ENCODE measurements at regions not wholly inside any gene's neighbourhood (a gene's known extent, or its start where the extent isn't known, plus 50 kb on each side); places are given as distances from the start of the nearest gene placed in this dataset.
"Not testable (repeated sequence)": the region's sequence is repeated elsewhere in the genome, so short reads cannot be mapped to it uniquely, and the experiment has no call there.

GRCh38 chr5:68115584-68115983, 100.0 kb upstream of the PIK3R1 start:
- DNase-seq (ENCODE audit: low spot score) = no peak

GRCh38 chr5:68114378-68115040, 101.0 kb upstream of the PIK3R1 start:
- peak; percentile 85 for DNase-seq (ENCODE audit: low spot score)

GRCh38 chr5:68112658-68113057, 102.9 kb upstream of the PIK3R1 start:
- no peak for DNase-seq (ENCODE audit: low spot score)

- DNase-seq (ENCODE audit: low spot score) = no peak
These were observed 104.7 kb upstream of the PIK3R1 start for GRCh38 chr5:68110894-68111293.

GRCh38 chr5:68110264-68110663, 105.3 kb upstream of the PIK3R1 start:
- DNase-seq (ENCODE audit: low spot score) = no peak

GRCh38 chr5:68104217-68104616, 111.3 kb upstream of the PIK3R1 start:
- not testable (repeated sequence) for DNase-seq (ENCODE audit: low spot score)

GRCh38 chr5:68103297-68103696, 112.3 kb upstream of the PIK3R1 start:
- not testable (repeated sequence) for DNase-seq (ENCODE audit: low spot score)

GRCh38 chr5:68099327-68099726, 116.2 kb upstream of the PIK3R1 start:
- no peak for DNase-seq (ENCODE audit: low spot score)

GRCh38 chr5:68093455-68094159, 121.9 kb upstream of the PIK3R1 start:
- DNase-seq (ENCODE audit: low spot score) = no peak

- peak; percentile 62 for DNase-seq (ENCODE audit: low spot score)
These were observed 127.3 kb upstream of the PIK3R1 start for GRCh38 chr5:68088302-68088701.

GRCh38 chr5:68087866-68088265, 127.7 kb upstream of the PIK3R1 start:
- no peak for DNase-seq (ENCODE audit: low spot score)

- DNase-seq (ENCODE audit: low spot score) = peak; percentile 79
These were observed 128.7 kb upstream of the PIK3R1 start for GRCh38 chr5:68086857-68087256.

GRCh38 chr5:68086439-68086838, 129.1 kb upstream of the PIK3R1 start:
- no peak for DNase-seq (ENCODE audit: low spot score)

GRCh38 chr5:68084396-68084795, 131.2 kb upstream of the PIK3R1 start:
- no peak for DNase-seq (ENCODE audit: low spot score)

GRCh38 chr5:68080282-68081050, 135.1 kb upstream of the PIK3R1 start:
- no peak for DNase-seq (ENCODE audit: low spot score)

- DNase-seq (ENCODE audit: low spot score) = no peak
These were observed 138.1 kb upstream of the PIK3R1 start for GRCh38 chr5:68077349-68077894.

- no peak for DNase-seq (ENCODE audit: low spot score)
These were observed 140.9 kb upstream of the PIK3R1 start for GRCh38 chr5:68074633-68075032.

GRCh38 chr5:68074048-68074632, 141.4 kb upstream of the PIK3R1 start:
- no peak for DNase-seq (ENCODE audit: low spot score)

- DNase-seq (ENCODE audit: low spot score) = peak; percentile 58
These were observed 143.8 kb upstream of the PIK3R1 start for GRCh38 chr5:68071736-68072135.

GRCh38 chr5:68071282-68071632, 144.3 kb upstream of the PIK3R1 start:
- peak; percentile 29 for DNase-seq (ENCODE audit: low spot score)

- peak; percentile 34 for DNase-seq (ENCODE audit: low spot score)
These were observed 144.8 kb upstream of the PIK3R1 start for GRCh38 chr5:68070591-68071281.
